HL-60 (cell line): ENCODE measurements at regions not wholly inside any gene's neighbourhood (a gene's known extent, or its start where the extent isn't known, plus 50 kb on each side); places are given as distances from the start of the nearest gene placed in this dataset.

Experiments
- DNase-seq, 2 experiments: peaks; one replicate each; pipeline ENCODE4 v3.0.0-alpha.2; 2010 to 2020; ENCODE audit warnings: low read depth in 1 of 2, low spot score in 1 of 2
- H3K27ac ChIP-seq: fragments of 250-450 bp; sonication (Bioruptor Pico); replicated peaks from 2 replicates; pipeline ENCODE4 v1.5.1; 2020; ENCODE audit warnings: mild to moderate bottlenecking, moderate library complexity
- H3K27me3 ChIP-seq: fragments of 250-450 bp; sonication (Bioruptor Pico); 2 replicates; pipeline ENCODE4 v1.5.1; 2021; ENCODE audit warnings: mild to moderate bottlenecking, moderate library complexity; ENCODE audit not compliant: insufficient read depth, poor library complexity, severe bottlenecking
- H3K4me3 ChIP-seq: replicated peaks from 2 replicates; pipeline ENCODE4 v1.5.1; 2011; ENCODE audit warnings: mild to moderate bottlenecking, control low read depth, low read length; ENCODE audit not compliant: insufficient read depth
- GABPA ChIP-seq: IDR thresholded peaks from 2 replicates; pipeline ENCODE4 v1.6.1; 2012; ENCODE audit warnings: low read depth
- POLR2AphosphoS5 ChIP-seq: IDR thresholded peaks from 2 replicates; pipeline ENCODE4 v1.6.1; 2012; ENCODE audit warnings: low read depth
- SPI1 ChIP-seq: IDR thresholded peaks from 2 replicates; pipeline ENCODE4 v1.6.1; 2012; ENCODE audit warnings: low read depth, mild to moderate bottlenecking, borderline replicate concordance
- TF ChIP-seq, protein P1 (sequence below): IDR thresholded peaks from 2 replicates; pipeline ENCODE4 v1.6.1; 2012; ENCODE audit warnings: low read depth; ENCODE audit not compliant: insufficient replicate concordance
- TF ChIP-seq, protein P2 (sequence below): IDR thresholded peaks from one replicate; pipeline ENCODE4 v1.5.1; 2011; ENCODE audit warnings: low read length, control low read depth, inconsistent platforms; ENCODE audit not compliant: insufficient read depth

DNA sequence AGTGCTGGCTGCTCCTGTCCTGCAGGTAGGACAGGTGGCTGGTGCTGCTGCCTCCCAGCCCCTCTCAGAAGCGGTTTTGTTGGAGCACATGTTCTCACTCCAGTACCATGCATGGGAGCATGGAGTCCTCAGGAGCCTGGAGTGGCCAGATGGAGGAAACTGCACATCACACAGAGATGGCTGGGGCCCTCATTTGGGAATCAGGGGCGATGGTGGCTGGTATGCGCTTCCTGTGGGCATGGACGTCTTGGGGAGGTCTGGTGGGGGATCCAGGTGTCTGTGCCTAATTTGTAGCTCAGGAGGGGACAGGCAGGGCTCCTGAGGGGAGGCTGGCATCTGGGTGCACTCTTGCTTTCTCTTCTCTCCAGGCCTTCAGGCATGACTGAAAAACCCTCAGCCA lies 168.2 kb downstream of the KLF13 start:
- no peak for DNase-seq
- no peak overlapping the region for H3K27ac ChIP-seq
- no peak overlapping the region for H3K4me3 ChIP-seq
- no peak for TF ChIP-seq SPI1
- no peak for TF ChIP-seq POLR2AphosphoS5
- TF ChIP-seq, protein P1, sequence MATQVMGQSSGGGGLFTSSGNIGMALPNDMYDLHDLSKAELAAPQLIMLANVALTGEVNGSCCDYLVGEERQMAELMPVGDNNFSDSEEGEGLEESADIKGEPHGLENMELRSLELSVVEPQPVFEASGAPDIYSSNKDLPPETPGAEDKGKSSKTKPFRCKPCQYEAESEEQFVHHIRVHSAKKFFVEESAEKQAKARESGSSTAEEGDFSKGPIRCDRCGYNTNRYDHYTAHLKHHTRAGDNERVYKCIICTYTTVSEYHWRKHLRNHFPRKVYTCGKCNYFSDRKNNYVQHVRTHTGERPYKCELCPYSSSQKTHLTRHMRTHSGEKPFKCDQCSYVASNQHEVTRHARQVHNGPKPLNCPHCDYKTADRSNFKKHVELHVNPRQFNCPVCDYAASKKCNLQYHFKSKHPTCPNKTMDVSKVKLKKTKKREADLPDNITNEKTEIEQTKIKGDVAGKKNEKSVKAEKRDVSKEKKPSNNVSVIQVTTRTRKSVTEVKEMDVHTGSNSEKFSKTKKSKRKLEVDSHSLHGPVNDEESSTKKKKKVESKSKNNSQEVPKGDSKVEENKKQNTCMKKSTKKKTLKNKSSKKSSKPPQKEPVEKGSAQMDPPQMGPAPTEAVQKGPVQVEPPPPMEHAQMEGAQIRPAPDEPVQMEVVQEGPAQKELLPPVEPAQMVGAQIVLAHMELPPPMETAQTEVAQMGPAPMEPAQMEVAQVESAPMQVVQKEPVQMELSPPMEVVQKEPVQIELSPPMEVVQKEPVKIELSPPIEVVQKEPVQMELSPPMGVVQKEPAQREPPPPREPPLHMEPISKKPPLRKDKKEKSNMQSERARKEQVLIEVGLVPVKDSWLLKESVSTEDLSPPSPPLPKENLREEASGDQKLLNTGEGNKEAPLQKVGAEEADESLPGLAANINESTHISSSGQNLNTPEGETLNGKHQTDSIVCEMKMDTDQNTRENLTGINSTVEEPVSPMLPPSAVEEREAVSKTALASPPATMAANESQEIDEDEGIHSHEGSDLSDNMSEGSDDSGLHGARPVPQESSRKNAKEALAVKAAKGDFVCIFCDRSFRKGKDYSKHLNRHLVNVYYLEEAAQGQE = no peak
- TF ChIP-seq GABPA = no peak
- TF ChIP-seq, protein P2, sequence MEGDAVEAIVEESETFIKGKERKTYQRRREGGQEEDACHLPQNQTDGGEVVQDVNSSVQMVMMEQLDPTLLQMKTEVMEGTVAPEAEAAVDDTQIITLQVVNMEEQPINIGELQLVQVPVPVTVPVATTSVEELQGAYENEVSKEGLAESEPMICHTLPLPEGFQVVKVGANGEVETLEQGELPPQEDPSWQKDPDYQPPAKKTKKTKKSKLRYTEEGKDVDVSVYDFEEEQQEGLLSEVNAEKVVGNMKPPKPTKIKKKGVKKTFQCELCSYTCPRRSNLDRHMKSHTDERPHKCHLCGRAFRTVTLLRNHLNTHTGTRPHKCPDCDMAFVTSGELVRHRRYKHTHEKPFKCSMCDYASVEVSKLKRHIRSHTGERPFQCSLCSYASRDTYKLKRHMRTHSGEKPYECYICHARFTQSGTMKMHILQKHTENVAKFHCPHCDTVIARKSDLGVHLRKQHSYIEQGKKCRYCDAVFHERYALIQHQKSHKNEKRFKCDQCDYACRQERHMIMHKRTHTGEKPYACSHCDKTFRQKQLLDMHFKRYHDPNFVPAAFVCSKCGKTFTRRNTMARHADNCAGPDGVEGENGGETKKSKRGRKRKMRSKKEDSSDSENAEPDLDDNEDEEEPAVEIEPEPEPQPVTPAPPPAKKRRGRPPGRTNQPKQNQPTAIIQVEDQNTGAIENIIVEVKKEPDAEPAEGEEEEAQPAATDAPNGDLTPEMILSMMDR = no peak
- H3K27me3 ChIP-seq = no peaks in the 10 kb centered on the region

DNA sequence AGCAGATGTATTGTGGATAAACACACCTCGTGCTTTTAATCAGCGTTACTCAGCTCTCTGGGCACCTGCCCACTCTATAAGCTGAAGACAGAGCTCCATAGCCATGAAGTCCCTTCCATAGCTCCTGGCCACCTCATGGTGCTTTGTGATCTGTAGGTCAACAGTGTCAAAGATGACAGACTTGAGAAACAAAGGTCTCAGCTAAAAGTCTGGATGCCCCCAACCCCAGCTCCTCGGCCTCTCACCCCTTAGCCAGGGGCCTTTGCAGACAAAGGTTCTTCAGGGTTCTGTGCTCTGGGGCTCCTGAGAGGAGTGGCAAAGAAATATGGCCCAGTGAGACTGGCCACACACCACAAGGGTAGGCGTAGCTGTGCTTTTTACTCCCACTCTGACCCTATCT lies 168.6 kb downstream of the KLF13 start:
- DNase-seq = no peak
- no peaks in the 10 kb centered on the region for H3K27me3 ChIP-seq
- H3K4me3 ChIP-seq = no peak overlapping the region
- no peak overlapping the region for H3K27ac ChIP-seq
- TF ChIP-seq POLR2AphosphoS5 (no peak), SPI1 (no peak), GABPA (no peak)
- TF ChIP-seq, protein P1 = no peak

DNA sequence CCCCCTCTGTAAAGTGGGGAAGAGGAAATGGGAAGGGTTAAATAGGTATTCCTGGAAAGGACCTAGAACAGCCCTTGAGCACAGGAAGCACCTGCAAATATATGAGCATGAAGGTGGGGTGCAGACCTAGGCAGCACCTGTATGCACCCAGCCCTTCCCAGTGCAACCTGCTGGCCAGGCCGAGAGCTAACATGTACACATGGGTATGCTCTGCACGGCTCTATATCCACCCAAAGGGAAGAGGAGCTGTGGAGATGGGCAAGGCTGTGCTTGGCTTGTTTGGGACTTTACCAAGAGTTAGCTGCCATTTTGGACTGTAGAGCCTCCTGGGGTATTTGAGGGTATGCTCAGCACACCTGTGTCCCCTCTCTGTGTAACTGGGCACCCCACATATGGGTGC lies 171.2 kb downstream of the KLF13 start:
- DNase-seq = no peak
- Histone ChIP-seq H3K27me3 (no peaks in the 10 kb centered on the region), H3K27ac (no peak overlapping the region), H3K4me3 (no peak overlapping the region)
- TF ChIP-seq POLR2AphosphoS5 (no peak), SPI1 (no peak), GABPA (no peak)
- TF ChIP-seq, protein P2 = no peak
- TF ChIP-seq, protein P1 = no peak

DNA sequence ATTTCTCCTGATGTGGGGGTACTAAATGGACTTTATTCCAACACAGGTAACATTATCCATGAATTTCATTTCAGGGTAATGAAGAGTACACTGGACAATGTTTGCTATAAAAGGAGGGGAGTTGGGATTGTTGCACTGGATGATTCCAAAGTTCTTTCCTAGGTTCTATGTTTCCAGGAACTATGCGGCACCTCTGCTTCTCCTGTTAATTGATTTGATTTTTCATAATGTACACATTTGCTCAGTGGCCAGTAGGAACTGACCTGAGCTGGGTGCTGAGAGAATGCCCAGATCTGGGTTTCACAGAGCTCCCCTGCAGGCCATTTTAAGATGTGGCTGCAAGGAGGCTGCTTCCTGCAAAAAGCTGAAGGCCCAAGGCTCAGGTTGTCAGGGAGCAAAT lies 171.7 kb downstream of the KLF13 start:
- Histone ChIP-seq H3K4me3 (no peak overlapping the region), H3K27ac (no peak overlapping the region), H3K27me3 (no peaks in the 10 kb centered on the region)
- DNase-seq = no peak
- TF ChIP-seq GABPA = no peak
- no peak for TF ChIP-seq SPI1
- TF ChIP-seq, protein P2 = no peak
- TF ChIP-seq, protein P1 = no peak
- no peak for TF ChIP-seq POLR2AphosphoS5
